T-helper 1 cell (primary cell): ENCODE measurements at regions not wholly inside any gene's neighbourhood (a gene's known extent, or its start where the extent isn't known, plus 50 kb on each side); places are given as distances from the start of the nearest gene placed in this dataset.

Experiments
- DNase-seq, 5 donors: peaks; one replicate each; pipeline ENCODE4 v3.0.0-alpha.2; 2012 to 2020

DNA sequence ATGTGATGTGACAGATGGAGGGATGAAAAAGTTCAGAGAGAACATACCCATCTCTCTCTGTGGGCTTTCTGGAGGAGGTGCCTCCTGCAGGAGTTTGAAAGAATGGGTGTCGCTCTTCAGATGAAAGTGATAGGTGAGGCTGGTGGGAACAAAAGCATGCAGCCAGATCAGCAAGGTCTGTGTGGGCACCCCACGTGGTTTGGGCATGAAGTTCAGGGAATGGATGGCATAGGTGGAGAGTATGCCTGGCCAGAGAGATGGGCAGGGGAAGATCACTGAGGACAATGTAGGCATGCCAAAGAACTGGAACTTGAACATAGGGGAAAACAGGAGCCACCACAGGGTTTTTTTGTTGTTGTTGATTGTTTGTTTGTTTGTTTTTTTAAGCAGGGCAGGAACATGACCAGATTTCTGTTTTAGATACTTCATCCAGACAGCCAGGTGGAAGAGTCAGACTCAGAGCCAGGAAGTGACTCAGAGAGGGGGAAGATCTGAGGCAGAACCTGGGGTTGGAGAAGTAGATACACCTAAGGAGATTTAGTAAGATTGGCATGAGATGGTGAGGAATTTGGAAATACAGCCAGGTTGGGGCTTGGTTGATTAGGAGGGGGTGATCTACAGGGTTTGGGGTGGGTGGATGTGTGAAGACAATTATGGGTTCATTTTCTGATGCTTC, 64.8 kb upstream of the CLSTN2 start:
- no peak for DNase-seq

DNA sequence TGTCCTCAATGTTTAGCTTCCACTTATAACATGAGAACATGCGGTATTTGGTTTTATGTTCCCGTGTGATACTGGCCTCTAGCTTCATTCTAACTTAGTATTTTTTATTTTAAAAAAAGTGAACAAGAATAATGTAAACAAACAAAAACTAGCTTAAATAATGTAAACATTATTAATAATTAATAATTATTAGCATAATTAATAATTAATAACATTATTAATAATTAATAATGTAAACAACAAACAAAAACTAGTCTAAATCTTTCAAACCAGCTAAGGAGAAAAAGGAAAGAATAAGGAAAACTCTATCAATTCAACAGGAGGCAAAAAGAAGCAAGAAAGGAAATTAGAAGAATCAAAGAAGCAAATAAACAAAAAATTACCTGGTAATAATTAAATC, 66.2 kb upstream of the CLSTN2 start:
- DNase-seq = no peak

DNA sequence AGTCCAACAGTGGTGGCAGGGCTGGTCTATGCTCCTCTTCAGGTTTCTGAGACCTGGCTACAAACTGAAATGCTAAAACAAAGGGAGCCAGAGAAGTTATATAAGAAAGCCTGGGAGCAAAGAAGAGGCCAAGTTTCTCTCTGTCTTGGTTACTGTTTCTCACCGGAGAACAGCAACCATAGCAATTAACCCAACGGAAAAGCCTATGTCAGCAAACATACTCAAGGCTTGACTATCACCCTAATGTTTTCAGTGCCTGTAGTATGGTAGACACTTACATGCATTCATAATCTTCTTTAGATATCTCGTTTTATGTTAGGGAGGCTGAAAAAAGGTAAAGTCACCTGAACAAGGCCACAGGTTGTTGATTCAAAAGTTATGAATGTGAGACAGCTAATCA, 86.3 kb upstream of the CLSTN2 start:
- DNase-seq = no peak

DNA sequence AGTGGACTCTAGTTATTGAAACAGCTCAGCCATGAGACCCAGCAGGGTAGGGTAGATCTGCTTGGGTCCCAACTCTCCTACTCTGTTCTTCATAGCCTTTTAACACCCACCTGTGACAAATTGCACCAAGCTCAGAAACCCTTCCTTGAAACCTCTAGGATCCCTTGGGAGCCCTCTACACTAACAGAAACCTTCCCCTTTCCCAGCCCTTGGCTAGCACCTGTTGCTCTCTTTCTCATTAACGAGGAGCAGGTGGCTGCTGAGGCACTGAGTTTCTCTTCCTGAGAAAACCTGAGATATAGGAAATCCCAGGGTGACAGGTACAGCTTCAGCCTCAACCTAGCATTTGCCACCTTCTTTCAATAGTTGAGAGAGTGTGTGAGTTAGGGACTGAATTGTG, 88.3 kb upstream of the CLSTN2 start:
- DNase-seq = no peak

DNA sequence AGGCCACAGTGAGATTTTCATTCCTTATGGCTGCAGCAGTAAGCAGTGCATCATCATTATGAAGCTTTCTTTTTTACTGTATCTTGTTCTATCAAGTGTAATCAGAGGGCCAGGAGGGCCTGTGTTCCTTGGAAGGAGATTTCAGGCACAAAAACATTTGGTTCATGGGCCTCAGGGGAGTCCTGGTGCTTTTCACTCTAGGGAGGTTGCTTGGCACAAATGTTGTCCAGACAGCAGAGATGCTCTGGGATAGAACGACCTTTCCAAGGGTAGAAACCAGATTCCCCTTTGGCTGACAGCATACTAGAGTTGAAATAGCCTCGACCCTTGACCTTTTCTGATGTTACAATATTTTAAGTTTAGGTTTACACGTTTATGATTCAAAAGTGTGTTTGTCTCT, 95.3 kb upstream of the CLSTN2 start:
- DNase-seq = no peak

DNA sequence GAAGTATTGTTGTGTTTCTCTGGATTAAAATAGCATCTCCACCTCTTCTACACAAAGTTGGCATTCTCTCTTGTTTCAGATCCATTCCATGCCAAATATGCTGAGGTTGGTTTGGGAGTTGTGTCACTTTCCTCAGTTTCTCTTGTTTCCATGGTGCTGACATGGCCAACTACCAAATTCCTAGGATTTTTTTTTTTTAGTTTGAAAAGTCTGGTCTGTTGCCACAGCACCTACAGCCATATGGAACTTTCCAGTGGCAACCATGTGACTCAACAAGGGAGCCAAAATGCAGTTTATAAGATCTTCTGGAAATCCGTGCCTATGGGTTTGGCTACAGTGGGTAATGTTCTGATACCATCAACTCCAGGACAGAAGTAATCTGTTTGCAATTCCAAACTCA, 96.0 kb upstream of the CLSTN2 start:
- DNase-seq = no peak

DNA sequence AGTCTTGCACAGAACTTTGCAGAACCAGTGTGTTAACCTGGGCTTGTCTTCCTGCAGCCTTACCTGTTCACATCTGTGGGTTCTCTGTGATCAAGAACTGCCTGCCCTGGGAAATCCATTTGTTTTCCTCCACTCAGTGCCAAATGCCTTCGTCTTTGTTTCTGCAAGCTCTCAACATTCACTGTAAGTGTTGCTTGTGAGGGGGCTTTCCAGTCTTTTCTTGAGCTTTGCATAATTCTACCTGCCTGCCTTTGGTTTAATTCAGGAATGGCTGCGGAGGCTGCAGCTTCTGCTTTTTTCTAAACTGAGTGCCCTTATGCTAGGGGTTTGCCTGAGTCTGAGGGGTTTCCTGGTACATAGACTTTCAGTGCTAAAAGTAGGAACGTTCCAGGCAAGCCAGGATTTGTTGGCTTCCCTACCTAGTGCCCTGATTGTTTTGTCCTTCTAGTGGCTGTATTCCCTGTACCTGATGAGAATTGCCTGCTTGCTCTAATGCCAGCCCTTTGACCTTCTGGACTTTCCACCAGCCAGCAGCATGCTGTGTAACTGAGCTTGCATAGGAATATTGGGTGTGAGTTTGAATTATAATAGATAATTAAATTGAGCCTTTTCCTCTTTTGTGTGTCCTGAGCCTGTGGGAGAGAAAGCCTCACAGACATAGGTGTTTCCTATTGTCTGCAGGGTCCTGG, 96.6 kb upstream of the CLSTN2 start:
- no peak for DNase-seq

DNA sequence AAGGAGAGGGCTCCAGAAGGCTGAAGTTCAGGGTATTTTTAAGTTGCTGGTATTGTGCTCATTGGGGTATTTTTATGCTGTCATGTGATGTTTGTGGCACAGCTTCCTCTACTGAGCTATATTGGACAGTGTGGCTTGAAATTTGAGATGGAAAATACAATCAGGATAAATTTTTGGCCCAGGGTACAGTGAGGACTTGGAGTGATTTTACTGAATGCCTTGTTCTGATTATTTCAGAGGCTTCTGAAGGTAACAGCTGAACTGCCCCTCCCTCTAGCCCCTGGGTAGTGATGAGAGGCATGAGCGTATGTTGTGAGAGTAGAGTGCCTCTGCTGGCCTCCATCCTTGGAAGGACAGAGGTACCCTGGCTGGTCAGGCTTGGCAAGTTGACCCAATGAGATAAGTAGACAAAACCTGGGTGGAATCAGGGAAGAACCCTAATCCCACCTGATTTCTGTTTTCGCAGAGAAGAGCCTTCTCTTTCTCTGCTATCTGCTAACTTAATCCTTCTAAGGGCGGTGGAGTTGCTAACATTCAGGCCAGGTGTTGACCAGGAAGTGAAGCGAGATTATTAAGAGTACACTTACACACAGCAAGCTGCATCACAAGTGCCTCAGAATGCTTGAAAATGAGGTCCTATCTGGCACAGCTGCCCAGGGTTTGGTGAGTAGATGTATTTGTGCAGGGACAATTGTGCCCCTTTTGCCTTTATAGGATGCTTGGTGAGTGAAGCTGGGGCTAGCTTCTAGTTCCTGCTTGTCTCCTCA, 98.1 kb upstream of the CLSTN2 start:
- no peak for DNase-seq

DNA sequence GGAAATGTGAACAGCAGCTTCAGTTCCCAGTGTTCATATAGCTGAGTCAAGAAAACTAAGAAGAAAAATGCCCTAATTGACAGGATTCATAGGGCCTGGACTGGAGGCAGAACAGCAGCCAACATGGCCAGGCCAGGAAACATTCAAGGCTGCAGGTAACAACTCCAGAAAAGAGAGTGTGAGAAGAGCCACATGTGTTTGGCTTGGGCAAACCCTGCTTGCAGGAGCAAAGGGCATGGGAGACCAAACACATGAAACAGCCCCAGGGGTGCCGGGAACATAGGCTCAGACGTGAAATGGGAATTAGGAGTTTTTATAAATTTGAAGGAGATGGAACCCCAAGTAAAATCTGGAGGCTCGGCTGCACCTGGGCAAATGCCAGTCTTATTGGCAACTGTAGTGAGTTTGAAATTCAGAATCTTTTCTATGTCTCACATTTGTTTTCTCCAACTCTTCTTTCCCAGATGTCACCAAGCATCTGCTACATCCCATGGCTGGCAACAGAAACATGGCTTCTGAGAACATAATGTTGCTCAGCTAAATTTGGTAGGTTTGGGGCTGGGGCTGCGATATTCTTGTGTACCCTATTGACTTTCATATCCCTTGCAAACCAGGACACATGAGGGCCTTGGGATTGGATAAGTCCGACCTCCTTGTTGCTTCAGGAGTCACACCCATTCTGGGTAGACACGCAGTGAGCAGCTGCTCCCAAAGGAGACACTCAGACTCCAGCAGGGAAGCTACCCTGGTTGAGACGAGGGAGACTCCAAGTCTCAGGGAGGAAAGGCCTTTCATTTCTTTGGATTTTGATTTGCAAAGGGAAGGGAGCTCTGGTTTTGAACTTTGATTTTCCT, 98.9 kb upstream of the CLSTN2 start:
- DNase-seq = no peak

DNA sequence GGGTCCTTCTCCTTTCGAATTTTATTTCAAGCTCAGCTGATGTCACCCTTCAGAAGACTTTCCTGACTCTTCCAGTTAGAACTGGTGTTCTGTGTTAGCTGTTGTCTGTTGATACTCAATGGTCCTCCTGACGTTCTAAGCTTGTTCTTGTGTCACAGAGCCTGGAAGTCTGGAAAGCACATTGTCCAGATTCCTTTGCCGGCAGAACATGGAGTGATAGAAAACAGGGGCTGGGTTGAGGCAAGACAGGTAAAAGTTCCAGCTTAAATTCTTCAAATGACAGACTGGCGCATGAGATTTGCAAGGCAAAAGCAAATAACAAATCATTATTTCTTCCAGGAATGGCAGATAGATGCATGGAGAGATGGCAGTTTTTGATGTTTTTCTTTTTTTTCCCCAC, 102.0 kb upstream of the CLSTN2 start:
- no peak for DNase-seq

DNA sequence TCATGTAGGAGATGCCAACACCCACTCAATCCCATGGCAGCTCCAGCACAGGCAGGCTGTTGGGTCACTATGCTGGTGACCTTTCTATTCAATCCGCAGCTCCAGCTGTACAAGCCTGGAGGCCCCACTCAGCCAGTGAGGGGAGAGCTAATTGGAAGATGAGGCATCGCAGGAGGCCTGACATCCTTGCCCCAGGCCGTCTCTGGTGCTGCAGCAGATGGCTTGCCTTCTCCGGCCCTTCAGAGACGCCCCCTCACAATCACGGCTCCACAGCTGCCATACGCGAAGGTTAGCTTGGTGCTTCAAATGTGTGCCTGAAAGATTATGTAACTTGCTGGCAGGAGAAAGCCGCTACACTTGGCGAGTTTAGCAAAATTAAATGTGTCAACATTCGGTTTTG, 104.2 kb upstream of the CLSTN2 start:
- no peak for DNase-seq

DNA sequence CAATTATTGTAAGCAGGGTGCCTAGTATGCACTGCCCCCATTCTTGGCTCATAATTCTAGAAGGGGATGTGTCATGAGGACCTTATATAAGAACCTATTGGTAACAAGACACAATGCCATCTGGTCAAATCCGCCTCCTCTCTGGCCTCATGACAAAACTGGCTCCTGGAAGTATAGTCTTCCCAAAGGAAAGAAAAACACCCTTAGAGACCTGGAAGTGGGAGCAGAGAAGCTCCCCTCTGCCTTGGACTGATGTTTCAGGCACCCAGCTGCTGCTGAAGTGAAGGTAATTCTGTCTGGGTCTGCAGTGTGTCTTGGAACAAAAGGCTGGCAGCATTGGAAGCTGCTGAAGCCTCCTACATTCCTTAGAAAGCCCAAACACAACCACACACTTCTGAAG, 107.2 kb upstream of the CLSTN2 start:
- DNase-seq = no peak

DNA sequence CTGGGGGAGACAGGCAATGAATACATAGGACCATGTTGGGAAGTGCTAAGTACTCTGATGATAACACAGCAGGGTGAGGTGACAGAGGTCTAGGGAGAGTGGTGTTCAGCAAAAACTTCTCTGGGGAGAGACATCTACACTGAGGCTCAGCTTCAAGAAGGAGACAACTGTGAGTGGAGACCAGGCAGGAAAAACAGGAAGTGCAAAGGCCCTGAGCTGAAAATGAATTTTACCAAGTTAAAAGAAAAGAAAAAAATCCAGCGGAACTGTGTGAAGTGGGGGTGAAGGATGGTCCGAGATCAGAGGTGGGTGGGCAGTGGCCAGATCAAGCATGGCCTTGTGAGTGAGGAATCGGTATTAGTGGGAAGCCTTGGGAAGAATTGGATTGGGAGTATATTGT, 110.1 kb upstream of the CLSTN2 start:
- no peak for DNase-seq

DNA sequence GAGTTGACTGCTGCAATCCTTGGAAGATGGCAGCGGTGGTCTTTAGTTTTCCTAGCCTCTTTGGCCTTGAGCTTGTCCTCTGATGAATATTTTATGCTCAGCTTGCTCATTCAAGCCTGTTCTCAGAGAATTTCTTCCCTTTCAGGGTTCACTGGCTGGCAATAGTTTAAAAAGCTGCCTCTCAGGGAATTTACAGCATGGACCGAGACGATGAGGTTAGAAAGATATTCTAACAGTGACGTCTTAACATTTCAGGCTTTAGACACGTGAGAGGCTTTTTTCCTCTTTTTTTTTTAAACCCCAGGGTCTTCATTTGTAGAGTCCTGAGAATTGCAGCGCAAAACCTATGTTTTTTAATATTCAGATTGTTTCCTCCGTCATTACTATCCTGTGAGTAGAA, 120.3 kb upstream of the CLSTN2 start:
- DNase-seq = no peak

DNA sequence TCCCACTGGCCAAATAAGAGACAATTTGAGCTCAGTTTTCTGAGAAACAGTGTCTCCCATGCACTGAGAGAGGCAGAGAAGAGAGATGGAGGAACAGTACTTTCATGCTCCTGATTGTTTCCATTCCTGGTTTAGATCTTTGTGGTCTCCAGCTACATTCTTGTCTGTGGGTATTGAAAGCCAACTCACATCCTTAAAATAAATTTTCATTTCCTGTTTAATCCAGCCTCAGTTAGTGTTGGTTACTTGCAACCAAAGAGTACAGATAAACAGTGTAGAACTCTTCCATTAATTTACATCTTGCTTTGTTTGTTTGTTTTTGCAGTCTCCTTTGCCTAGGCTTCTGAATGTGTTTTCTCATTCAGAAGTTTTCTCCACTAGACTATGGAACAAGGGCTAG, 123.7 kb upstream of the CLSTN2 start:
- DNase-seq = no peak

DNA sequence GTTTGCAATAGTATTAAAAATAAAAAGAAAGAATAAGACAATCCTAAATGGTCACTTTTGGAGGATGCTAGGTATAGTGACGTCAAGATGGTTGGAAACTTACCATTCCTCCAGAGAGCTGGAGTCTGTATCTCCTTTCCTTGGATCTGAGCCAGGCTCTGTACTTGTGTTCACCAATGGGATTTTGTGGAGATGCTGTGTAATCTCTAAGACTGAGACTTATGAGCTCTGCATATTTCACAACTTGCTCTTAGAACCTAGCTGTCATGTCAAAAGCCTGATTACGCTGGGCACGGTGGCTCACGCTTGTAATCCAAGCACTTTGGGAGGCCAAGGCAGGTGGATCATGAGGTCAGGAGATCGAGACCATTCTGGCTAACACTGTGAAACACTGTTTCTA, 126.8 kb upstream of the CLSTN2 start:
- no peak for DNase-seq

DNA sequence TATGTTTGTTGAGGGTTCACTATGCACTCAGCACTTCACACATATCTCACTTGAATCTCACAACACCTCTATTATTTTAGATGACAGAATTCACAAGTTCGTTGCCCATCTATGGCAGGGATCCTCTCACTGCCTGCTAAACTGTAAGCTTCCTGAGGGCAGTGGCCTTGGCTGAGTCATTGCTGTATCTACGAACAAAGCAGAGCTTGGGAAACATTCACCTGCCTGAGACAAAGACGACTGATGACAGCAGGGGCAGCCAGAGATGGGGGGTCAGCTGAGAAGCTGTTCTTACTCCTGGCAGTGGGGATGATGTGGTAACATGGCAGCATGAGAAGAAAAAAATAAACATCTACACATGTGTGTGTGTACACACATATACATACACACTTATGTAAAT, 125.5 kb upstream of the NMNAT3 start:
- no peak for DNase-seq

DNA sequence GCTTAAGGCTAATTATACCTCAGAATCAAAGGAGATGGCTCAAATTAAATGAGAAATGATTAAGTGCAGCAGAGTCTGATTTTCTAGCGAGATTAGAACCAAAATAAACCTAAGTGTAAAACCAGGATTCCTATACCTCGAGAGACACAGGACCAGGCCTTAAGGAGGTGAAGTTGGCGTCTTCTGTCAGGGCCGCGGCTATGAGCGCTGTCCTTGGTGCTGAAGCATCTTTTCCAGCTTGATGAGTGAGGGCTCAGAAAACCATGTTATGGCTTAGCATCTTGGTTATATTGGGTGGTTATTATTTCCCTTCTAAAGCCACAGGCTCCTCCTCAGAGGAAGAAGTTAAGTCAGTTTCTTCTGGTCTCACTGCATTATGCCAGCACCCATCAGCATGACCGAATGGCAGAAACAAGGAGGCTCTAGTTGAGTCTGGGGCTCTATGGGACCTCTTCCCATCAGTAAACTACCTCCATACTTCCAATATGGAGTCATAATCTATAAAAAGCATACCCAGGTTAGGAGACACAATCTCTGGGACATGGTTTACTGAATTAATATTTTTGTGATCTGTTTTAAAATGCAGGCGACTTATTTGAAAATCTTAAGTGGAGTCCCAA, 120.1 kb upstream of the NMNAT3 start:
- peak in 1 of 5 donors; percentile 4 for DNase-seq

DNA sequence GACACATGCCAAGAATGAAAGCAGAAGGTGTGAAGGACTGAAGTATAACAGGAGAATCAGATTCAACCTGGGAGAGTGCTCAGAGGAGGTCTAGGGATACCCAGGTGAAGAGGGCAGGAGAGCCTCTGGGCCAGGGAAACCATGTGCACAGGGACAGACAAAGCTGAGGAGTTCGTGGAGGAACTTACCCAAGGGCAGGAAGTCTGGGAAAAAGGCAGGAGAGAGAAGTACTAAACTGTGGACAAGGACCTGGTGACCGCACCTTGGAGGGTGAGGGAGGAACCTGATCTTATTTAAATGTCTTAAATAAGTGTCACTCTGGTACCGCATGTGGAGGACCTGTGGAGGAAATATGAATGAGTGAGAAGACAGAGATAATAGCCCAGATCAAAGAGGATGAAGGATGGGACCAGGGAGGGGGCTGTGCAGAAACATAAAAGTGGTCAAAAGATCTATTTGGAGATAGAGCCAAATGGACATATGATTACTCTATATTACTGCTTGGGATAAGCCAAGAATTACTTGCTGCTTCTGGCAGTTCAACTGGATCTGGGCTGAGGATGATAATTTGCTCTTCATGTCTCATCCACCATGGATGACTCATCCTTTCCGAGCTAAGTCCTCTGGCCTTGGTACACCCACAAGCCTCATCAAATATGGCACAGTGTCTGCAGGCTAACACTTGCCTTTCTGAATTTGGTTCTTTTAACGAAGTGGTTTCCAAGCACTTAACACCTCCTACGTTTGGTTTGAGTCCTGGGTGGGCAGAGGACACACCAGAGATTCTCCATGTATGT, 116.9 kb upstream of the NMNAT3 start:
- DNase-seq = no peak

DNA sequence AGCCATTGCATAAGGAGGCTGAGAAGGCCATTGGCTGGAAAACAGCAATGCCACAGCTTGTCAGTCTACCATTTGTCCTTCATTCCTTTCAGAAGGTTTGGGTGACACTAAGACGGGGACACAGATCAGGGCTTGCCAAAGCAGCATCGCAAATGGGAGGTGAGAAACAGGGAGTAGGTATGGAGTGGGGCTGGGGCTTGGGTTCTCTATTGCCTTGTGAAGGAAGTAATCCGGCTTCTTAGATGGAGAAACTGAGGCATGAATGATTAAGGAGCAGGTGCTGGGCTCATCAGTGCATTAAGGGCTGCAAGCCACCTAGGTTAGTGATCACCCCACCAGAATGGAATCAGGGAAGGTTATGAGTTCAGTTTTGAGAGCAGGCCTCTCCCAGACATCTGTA, 115.6 kb upstream of the NMNAT3 start:
- DNase-seq = no peak

DNA sequence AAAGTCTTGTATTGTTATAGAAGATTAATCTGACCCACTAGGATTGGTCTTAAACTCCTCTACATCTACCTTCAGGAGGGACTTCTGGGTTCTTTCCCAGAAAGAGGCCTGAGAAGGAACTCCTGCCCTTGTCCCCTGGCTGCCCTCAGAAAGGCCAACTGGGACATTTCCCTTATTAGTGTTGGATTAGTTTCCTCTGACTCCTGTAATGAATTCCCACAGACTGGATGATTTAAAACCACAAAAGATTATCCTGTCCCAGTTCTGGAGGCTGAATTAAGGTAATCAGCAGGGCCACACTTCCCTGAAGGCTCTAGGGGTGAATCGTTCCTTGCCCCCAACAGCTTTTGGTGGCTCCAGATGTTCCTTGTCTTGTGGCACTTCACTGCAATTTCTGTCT, 102.8 kb upstream of the NMNAT3 start:
- no peak for DNase-seq

DNA sequence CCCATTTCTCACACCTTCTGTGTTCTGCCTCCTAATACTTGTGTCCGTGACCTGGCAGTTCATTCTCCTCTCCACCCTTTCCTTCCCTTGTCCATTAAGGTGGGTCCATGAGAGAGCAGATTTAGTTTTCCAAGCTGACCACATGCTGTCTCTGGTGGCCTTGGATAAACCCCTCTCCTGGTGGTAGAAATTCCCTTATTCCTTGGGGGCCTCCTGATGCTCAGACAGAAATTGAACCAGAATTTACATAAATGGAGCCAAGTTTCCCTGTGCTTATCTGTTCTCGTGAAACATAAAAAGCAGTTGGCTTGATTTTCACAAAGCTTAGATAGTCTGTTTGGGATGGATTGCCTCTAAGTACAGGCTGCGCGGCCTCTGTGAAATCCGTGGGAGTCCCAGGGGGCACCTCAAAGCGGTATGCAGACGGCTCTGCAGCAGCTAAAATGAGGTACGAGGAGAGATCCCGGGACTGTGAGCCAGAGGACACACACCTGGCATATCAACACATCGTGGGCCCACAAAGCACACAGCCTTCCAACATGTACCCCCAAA, 101.0 kb upstream of the NMNAT3 start:
- DNase-seq = no peak
